HFFc6 (cell line): ENCODE measurements at regions not wholly inside any gene's neighbourhood (a gene's known extent, or its start where the extent isn't known, plus 50 kb on each side); places are given as distances from the start of the nearest gene placed in this dataset.

Experiments
- DNase-seq: peaks from one replicate; pipeline ENCODE4 v3.0.0-alpha.2; 2018
- H3K27ac Mint-ChIP-seq: 2 replicates; pipeline ENCODE4 v1.8.0; 2020; ENCODE audit warnings: mild to moderate bottlenecking, mixed read lengths
- H3K27me3 Mint-ChIP-seq: 2 replicates; pipeline ENCODE4 v1.8.0; 2021; ENCODE audit warnings: mild to moderate bottlenecking, moderate library complexity, mixed read lengths; ENCODE audit not compliant: insufficient read depth
- H3K36me3 Mint-ChIP-seq: 2 replicates; pipeline ENCODE4 v1.8.0; 2021; ENCODE audit warnings: low read depth, mixed read lengths
- H3K4me1 Mint-ChIP-seq: 2 replicates; pipeline ENCODE4 v1.8.0; 2020; ENCODE audit warnings: low read depth, mixed read lengths
- H3K4me3 Mint-ChIP-seq: 2 replicates; pipeline ENCODE4 v1.8.0; 2020; ENCODE audit warnings: mild to moderate bottlenecking, moderate library complexity, mixed read lengths
- H3K9me3 Mint-ChIP-seq: 2 replicates; pipeline ENCODE4 v1.8.0; 2020; ENCODE audit warnings: mild to moderate bottlenecking, mixed read lengths
- CTCF ChIP-seq: fragments of 200-600 bp; sonication (generic); IDR thresholded peaks from 2 replicates; pipeline ENCODE4 v1.5.0; 2021; ENCODE audit warnings: antibody characterized with exemption, mild to moderate bottlenecking

GRCh38 chr2:18398833-18399232, 161.6 kb downstream of the RDH14 start:
- H3K4me3 Mint-ChIP-seq: no peak overlapping the region
- DNase-seq: no peak
- no peaks in the 10 kb centered on the region for H3K4me1 Mint-ChIP-seq
- TF ChIP-seq CTCF: no peak
- no peaks in the 10 kb centered on the region for H3K36me3 Mint-ChIP-seq
- H3K9me3 Mint-ChIP-seq: no peaks in the 10 kb centered on the region
- H3K27ac Mint-ChIP-seq: no peak overlapping the region
- peaks cover 1% of the 10 kb centered on the region for H3K27me3 Mint-ChIP-seq

- no peak for DNase-seq
- no peak overlapping the region for H3K27ac Mint-ChIP-seq
- TF ChIP-seq CTCF: no peak
- no peaks in the 10 kb centered on the region; the same call in 1 of the 2 replicates for H3K27me3 Mint-ChIP-seq
- no peaks in the 10 kb centered on the region for H3K4me1 Mint-ChIP-seq
- no peak overlapping the region for H3K4me3 Mint-ChIP-seq
- no peaks in the 10 kb centered on the region for H3K36me3 Mint-ChIP-seq
- no peaks in the 10 kb centered on the region for H3K9me3 Mint-ChIP-seq
Measured at GRCh38 chr2:18396329-18397010, 164.0 kb downstream of the RDH14 start.

GRCh38 chr2:18395555-18395954, 164.9 kb downstream of the RDH14 start:
- Mint-ChIP-seq H3K9me3 (no peaks in the 10 kb centered on the region), H3K4me3 (no peak overlapping the region), H3K4me1 (no peaks in the 10 kb centered on the region), H3K36me3 (no peaks in the 10 kb centered on the region), H3K27ac (no peak overlapping the region), H3K27me3 (no peaks in the 10 kb centered on the region; the same call in 1 of the 2 replicates)
- DNase-seq: no peak
- TF ChIP-seq CTCF: no peak

GRCh38 chr2:18387441-18388206, 172.8 kb downstream of the RDH14 start:
- H3K27ac Mint-ChIP-seq: no peak overlapping the region
- H3K27me3 Mint-ChIP-seq: peaks cover 3% of the 10 kb centered on the region
- no peak overlapping the region for H3K4me3 Mint-ChIP-seq
- H3K4me1 Mint-ChIP-seq: 0 out of 2 replicates have a peak, but pooled peaks cover 7% of the 10 kb centered on the region
- H3K36me3 Mint-ChIP-seq: no peaks in the 10 kb centered on the region
- H3K9me3 Mint-ChIP-seq: no peaks in the 10 kb centered on the region
- DNase-seq: peak; percentile 57
- TF ChIP-seq CTCF: peak; percentile 97

GRCh38 chr2:18384242-18384641, 176.2 kb downstream of the RDH14 start:
- no peak overlapping the region for H3K4me3 Mint-ChIP-seq
- no peak for DNase-seq
- no peaks in the 10 kb centered on the region for H3K9me3 Mint-ChIP-seq
- H3K4me1 Mint-ChIP-seq: 0 out of 2 replicates have a peak, but pooled peaks cover 7% of the 10 kb centered on the region
- H3K27me3 Mint-ChIP-seq: peaks cover 8% of the 10 kb centered on the region
- H3K36me3 Mint-ChIP-seq: no peaks in the 10 kb centered on the region
- no peak overlapping the region for H3K27ac Mint-ChIP-seq
- TF ChIP-seq CTCF: no peak
